ENCODE measurements at regions not wholly inside any gene's neighbourhood (a gene's known extent, or its start where the extent isn't known, plus 50 kb on each side); places are given as distances from the start of the nearest gene placed in this dataset.

DNA sequence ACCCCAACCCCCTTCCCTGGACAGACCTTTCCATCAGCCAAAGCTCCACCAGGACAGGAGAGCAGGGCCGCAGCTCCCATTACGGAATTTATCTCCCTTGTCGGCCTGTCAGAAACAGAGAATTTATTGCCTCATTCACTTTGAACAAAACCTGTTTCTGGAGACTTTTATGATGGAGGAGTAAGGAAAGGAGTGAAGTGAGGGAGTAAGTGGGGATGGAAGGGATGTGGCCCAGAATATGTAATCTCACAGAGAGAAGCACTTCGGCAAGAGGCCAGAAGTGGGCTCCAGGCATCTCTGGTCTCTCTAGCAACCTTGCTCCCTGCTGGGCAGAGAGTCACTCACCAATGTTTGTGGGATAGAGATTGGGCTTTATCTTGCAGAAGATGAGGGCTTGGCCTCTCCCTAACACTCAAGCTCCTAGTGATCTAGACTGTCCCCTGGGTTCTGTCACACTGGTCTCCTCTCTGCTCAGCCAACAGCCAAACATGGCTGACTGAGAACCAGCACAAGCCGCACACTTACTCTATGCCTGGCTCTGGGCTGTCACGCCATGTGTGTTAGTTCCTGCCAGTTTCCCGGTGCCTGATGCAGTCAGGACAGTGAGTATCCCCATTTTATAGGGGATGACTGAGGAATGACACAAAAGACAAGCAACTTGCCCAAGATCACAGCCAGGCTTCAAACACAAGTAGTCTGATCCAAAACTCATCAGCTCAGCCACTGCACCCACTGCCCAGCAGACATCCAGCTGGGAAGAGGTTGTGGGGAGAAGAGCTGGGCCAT is 149.4 kb upstream of the ZMIZ1 start:
- no peak for DNase-seq (ENCODE audit: low read depth in 2 of 2, low spot score in 1 of 2)

DNA sequence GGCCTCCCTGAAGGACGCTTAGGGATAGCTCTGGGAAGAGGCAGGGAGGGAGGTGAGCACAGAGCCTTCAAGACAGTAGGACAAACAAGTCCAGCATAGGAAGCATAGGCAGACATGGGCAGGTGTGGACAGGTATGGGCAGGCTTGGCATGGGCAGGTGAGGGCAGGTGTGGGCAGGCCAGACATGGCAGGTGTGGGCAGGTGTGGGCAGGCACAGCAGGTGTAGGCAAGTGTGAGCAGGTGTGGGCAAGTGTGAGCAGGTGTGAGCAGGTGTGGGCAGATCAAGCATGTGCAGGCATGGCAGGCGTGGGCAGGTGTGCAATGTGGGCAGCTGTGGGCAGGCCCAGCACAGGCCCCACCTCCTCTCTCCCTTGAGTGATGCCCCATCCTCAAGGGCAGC is 148.8 kb upstream of the ZMIZ1 start:
- no peak for DNase-seq (ENCODE audit: low read depth in 2 of 2, low spot score in 1 of 2)

DNA sequence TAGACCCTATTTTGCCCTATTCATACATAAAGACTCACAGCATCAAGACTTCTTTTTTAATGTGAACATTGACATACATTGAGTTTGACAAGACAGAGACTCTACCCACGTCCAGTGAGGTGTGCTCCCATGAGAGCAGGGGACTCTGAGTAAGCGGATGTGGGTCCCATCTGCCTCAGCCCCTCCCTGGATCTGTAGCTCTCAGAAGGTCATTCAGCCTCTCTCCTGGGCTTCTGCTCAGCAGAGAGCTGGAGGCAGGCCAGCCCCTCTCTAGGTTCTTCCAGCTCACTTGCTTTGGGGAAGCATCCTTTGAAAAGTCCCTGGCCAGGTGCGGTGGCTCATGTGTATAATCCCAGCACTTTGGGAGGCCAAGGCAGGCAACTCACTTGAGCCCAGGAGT is 146.9 kb upstream of the ZMIZ1 start:
- no peak for DNase-seq (ENCODE audit: low read depth in 2 of 2, low spot score in 1 of 2)

DNA sequence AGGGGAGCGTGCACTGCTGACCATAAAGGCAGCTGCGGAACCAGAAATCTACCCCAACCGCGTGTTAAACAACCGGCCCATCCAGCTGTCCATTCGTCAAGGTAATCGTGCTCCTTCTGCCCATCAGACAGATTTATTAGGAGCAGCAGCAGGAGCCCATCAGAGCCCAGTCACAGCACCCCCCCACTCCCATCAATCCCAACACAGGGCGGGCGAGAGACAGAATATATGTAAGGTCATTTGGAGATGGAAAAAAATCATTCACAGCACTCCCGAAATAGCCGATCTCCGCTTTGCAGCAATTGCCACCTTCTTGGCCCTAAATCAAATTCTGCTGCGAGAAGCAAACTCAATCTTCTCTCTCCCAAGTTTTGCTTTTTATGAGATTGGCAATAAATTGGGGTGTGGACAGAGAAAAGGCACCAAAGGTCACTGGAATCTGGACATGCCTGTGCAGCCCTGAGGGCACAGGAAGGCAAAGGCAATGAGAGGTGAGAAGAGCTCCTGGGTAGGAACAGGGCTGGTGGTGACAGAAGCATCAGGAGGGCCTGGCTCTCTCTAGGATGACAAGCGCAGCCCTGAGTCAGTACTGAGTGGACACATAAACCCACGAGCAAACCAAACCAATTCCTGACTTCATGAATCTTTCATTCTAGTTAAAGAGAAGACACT is 145.0 kb upstream of the ZMIZ1 start:
- DNase-seq (ENCODE audit: low read depth in 2 of 2, low spot score in 1 of 2): no peak

DNA sequence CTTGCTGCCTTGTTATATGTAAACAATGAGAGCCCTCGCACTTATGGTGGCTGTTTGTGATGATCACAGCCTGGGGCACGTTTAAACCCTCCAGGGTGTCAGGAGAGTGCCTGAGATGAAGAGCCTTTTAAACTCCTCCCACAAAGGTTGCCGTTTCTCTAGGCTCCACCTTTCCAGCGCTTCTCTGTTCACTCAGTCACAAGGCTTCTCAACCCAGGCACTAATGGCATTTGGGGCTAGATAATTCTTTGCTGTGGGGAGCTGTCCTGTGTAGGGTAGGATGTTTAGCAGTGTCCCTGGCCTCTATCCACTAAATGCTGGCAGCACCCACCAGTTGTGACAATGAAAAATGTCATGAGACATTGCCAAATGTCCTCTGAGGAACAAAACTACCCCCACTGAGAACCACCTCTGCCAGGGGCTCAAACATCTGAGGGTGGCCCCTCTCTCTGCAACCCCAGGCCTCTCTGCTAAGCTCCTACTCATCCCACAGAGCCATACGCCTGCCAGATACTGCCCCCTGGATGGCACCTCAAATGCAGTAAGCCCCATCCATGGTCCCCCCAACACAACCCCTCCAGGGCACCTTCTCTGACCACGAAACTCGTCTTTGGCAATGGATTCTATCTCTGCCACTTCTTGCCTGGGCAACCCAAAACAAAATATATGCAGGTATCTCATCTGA is 144.3 kb upstream of the ZMIZ1 start:
- no peak for DNase-seq (ENCODE audit: low read depth in 2 of 2, low spot score in 1 of 2)

DNA sequence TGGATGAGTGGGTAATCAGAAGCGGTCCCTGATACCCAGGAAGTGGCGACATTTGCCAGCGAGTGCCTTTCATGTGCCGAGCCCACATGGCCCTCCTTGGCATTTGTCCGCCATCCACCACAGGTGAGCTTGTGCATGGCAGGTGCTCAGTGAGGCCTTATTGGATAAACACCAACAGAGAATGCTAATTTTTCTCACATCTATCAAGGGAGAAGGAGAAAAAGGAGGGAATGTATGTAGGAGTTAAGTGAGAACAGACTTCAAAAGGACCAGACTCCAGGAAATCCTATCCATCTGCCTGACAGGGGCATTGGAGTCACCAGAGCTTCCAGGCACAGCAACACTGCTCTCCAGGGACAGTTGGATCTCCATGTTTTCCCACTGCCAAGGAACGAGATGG is 143.5 kb upstream of the ZMIZ1 start:
- DNase-seq (ENCODE audit: low read depth in 2 of 2, low spot score in 1 of 2): no peak

DNA sequence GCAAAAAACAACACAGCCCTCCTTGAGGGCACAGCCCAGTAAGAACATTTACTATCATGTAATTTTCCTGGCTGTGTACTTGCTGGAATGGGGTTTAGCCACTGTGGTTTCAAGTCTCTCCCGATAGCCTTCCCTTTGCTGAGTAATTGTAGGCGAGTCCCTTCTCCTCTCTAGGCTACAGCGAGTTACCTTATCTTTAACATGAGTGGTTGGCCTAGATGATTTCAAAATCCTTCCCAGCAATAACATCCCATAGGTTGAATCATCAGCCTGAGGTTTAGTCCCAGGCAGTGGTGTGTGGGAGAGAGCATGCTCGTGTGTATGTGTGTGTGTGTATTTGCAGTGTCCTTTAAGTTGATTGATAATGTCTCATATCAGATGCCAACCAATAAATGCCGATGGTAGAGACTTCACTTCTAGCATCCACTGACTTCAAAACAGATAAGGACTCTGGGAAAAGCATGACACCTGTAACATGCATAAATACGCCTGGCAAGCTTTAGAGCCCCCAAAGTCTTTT is 142.9 kb upstream of the ZMIZ1 start:
- no peak for DNase-seq (ENCODE audit: low read depth in 2 of 2, low spot score in 1 of 2)

DNA sequence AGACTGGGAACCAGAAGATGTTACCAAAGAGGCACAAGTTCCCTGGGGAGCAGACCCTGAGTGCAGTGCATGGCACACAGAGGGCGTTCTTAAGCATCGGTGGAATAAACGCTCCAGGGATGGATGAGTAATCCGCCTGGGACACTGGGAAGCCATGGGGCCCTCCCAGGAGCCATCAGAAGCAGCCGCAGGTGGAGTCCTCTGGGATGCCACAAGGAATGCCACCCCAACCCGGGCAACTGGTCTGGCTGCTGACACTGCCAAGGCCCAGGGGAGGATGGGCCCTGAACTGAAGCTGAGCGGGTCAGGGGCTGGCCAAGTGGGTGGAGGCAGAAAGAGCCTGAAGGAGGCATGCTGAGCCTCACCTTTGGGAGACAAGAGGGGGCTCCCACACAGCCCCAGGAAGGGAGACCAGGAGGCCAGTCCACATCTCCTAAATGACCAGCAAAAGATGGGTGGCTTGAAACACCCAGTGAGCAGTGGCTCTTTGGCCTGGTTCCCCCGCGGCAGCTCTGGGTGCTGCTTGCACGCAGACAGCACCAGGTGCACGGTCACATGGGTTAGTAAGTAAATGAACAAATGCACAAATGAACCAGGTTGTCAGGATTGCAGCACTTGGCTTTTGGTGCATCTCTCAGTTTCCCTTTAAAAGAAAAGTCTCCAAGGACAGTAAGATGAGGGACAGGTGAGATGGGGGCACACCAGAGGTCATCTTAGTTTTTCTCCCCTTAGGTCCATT is 141.3 kb upstream of the ZMIZ1 start:
- no peak for DNase-seq (ENCODE audit: low read depth in 2 of 2, low spot score in 1 of 2)

DNA sequence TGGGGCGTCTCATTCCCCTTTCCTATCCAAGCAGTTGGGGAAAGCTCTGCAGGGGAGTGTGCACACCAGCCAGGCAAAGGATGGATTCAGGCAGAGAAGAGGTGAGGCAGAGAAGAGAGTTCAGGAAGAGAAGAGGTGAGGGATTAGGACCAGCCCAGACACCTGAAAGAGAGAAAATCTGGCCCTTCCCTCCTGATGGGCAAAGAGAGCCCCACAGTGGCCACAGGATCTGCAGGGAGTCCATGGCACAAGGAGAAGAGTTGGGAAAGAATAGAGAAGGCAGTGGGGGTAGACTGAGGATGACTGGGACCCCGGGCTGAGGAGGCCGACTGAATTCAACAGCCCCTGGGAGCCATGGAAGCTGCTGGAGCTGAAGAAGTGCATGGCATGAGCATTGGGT is 140.4 kb upstream of the ZMIZ1 start:
- no peak for DNase-seq (ENCODE audit: low read depth in 2 of 2, low spot score in 1 of 2)

DNA sequence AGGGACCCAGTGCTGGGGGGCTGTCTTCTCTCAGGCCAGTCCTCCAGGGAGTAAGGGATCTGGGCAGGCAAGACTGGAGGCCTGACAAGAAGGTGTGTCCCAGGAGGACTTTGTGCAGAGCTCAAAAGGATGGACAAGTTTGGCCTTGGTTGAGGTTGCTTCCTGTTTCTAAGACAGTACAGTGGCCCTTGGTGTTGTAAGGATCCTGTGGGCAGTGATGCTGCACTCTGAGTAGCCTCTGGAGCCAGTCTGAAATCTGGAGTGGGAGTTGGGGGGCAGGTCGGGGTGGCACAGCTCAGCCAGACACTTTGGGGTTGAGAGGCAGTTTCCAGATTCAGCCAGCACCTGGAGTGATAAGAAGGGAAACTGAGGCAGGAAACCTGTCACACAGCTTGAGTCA is 139.2 kb upstream of the ZMIZ1 start:
- no peak for DNase-seq (ENCODE audit: low read depth in 2 of 2, low spot score in 1 of 2)

DNA sequence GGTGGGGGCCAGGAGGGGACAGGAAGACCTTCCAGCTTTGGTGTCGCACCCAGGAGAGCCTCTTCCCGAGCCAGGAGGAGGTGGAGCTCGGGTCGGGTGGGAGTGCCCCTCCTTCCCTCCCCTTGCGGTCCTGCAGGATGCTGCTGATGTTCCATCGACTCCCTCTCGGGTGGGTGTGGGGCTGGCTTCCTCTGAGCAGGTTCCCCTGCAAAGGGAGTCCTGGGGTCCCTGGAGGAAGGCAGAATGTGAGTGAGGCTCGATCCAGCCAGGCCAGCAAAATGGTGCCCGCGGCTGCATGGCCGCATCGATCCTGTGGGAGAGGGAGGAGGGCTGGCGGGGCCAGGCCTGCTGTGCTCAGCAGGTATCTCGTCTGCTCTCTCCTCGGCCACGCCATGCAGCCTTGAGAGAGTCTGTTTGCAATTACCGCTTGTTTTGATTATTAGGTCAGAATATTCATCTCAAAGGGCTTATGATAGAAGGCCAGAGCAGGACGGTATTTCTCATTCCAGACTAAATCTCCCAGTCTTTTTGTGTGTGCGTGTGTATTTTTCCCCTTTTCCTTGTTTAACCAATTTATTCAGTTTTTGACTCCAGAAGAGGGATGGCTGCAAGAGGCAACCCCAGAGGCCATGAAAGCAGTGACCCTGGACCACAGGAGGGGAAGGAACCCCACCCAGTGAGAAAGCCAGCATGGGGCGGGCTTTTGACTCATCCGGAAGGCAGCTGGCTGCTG is 137.3 kb upstream of the ZMIZ1 start:
- DNase-seq (ENCODE audit: low read depth in 2 of 2, low spot score in 1 of 2): no peak

DNA sequence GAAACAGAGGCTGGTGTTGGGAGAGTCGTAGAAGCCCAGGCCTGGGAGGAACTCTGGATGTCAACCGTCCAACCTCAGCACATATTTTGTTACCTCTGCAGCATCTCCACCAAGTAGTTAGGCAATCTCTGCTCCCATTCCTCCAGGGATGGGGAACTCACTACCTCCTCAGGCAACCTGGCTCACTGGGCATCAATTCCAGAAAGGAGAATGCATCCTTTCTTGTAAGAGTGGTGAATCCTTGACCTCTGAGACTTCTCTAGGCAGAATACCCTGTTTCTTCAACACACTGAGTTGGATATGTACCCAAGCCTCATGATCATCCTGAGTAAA is 136.7 kb upstream of the ZMIZ1 start:
- DNase-seq (ENCODE audit: low read depth in 2 of 2, low spot score in 1 of 2): no peak

DNA sequence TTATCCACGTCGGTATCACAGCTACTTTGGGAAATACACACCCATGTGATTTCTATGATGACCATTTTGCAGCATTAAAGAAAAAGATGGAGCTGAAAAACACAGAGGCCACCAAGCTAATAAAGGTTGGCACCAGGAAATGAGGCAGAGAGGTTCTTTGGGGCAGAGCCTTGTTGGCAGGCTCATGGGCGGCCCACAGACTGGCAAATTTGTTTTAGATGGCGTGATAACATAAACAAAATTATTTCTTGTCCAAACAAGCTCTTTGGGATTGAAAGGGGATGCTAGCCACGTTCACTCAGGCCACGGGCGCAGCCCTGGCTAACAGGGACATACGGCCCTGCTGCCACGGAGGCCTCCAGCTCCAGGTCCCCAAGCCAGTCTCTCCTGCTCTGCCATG is 135.9 kb upstream of the ZMIZ1 start:
- DNase-seq (ENCODE audit: low read depth in 2 of 2, low spot score in 1 of 2): no peak

DNA sequence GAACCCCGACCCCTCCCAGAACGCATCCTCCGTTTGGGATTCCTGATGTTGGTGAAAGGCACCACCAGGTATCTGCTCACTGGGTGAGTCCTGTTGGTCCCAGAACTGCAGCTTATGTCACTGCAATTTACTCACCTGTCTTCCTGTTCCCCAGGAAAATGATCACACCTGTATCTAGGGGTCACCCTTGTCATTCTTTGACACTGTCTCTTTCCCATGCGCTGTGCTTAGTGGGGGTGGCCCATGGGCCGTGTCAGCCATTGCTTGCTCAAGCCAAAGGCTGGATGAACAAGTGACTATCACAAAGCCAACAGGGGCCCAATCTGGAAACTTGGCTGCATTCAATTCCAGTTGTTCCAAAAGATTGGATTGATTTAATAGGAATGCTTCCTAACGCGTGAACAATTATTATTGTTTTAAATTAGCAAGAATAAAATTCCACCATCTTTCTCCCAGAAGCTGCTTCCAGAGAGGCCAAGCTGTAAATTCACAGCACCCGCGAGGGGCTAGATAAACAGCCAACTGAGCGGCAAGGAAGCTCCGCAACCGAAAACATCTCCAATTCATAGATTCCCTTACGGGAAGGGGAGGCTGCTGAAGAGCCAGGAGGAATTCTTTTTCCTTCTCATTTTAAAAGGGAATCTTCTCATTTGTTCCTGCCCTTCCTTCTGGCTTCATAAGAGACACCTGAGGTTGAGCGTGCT is 134.8 kb upstream of the ZMIZ1 start:
- DNase-seq (ENCODE audit: low read depth in 2 of 2, low spot score in 1 of 2): no peak

DNA sequence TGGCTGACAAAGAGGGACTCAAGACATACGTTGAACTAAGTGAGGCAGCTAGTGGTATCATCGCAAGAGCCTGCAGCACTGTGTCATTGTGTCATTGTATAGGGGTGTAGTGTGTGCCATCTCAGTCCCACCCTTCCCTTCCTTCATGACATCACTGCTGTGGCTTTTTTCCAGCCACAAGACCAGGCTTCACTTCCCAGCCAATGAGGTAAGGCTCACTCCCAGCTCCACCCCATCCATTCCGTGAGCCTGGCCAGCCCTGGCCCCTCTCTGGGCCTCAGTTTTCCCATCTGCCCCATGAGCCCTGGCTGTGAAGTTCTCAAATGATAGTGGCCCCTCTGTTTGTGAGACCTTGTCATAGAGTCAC is 134.3 kb upstream of the ZMIZ1 start:
- DNase-seq (ENCODE audit: low read depth in 2 of 2, low spot score in 1 of 2): no peak

DNA sequence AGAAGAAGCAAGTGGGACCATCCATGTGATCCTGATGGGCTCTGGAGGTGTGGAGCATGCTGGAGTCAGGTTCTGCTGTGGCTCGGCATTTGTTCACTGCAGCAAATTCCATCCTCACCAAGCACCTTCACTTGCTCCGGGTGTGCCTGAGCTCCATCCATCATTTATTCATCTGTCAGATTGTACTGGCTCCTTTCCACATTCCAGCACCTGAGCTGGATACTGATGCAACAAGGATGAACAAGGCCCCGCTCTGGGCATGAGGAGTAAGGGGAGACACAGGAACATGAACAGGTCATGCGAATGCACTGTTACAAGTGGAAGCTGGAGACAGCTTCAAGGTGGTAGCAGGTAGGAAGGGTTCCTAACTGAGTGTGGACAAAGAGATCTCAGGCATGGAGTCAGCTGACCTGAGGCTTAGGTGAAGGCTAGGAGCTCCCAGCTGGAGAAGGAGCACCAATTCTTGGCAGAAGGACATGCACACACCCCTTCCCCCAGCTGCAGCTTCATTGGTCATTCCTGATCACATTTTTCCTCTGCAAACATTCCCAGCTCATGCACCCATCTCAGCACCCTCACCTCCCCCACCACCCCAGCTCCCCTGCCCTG is 133.7 kb upstream of the ZMIZ1 start:
- no peak for DNase-seq (ENCODE audit: low read depth in 2 of 2, low spot score in 1 of 2)

DNA sequence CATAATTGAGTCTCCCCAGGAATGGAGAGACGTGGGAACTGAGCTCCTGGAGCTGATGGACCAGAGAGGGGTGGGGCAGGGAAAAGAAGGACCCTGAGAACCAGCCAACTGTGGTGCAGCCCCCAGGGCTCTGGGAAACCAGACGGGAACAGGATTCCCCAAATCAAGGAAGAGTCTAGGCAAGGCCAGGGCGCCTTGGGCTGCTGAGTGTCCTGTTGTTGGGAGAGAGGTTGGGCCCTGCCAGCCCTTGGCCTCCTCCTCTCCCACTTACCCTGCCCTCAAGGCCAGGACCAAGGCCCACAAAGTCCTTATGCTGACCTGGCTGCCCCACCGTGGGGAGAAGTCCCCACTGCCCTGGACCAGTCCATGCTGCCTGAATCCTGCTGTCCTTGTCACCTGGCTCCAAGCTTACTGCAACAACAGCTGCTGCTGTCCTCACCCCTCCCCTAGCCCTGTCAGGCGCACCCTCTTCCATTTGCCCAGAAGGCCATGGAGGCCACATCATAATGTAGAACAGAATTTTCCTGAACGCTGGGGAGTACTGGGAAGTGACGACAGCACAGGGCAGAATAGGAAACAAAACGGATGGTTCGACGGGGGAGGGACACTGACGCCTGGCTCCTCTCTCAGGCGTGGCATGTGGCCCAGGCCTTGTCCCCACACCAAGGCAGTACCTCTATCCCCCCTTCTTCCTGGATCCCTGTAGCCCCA is 132.9 kb upstream of the ZMIZ1 start:
- no peak for DNase-seq (ENCODE audit: low read depth in 2 of 2, low spot score in 1 of 2)

DNA sequence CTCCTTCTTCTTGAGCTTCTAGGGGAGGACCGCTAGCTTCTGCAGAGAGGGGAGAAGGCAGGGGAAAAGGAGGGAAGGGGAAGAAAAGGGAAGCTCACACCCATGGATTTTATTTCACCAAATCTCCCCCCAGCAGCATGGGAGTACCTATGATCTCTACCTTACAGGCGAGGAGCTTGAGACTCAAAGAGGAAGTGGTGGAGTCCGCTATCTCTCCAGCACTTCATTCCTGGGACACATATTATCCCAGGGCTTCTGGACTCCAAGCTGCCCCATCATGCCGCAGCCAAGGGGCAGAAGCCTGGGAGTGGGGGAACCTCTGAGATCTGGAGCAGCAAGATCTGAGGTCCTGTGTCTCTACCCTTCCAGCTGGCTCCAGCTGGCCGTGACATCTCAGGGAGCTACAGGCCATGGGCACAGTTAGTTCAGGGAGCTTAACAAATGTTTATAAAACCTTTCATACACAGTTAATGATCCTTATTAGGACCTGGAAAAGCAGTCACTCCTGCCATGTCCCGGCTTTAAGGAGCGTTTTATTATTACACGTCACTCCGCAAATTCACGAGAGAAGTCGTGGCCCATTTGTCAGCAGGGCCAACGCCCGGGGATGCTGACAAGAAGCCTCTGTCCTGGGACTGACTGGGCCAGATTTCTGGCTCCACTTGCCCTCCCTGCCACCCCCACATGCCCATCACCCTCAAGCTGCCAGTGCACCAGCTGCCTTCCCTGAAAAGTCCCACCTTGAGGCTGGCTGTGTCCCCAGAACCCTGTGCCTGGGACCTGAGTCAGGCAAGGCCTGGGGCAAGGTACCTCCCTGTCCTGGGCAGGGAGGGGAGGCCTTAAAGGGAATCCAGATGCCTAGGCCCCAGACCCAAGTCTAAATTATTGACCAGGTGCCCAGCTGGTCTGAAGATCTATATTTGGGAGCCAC is 132.1 kb upstream of the ZMIZ1 start:
- DNase-seq (ENCODE audit: low read depth in 2 of 2, low spot score in 1 of 2): no peak
